ENCODE measurements at regions not wholly inside any gene's neighbourhood (a gene's known extent, or its start where the extent isn't known, plus 50 kb on each side); places are given as distances from the start of the nearest gene placed in this dataset.

- no peak for TF ChIP-seq CTCF (conservative IDR thresholded peaks at IDR 0.05; ENCODE audit: low read depth, low read length)
- no peak overlapping the region for H3K4me3 ChIP-seq (ENCODE audit: low read depth, low read length)
- DNase-seq (ENCODE audit: low read depth): peak; percentile 6
Observed at GRCh38 chr2:147137711-147138110, 707.1 kb upstream of the ACVR2A start.

GRCh38 chr2:147135376-147135775, 709.5 kb upstream of the ACVR2A start:
- no peak for DNase-seq (ENCODE audit: low read depth)
- no peak for TF ChIP-seq CTCF (conservative IDR thresholded peaks at IDR 0.05; ENCODE audit: low read depth, low read length)
- H3K4me3 ChIP-seq (ENCODE audit: low read depth, low read length): no peak overlapping the region

GRCh38 chr2:147133286-147133908, 711.4 kb upstream of the ACVR2A start:
- H3K4me3 ChIP-seq (ENCODE audit: low read depth, low read length): no peak overlapping the region
- no peak for DNase-seq (ENCODE audit: low read depth)
- TF ChIP-seq CTCF (conservative IDR thresholded peaks at IDR 0.05; ENCODE audit: low read depth, low read length): no peak

GRCh38 chr2:147125145-147125544, 719.7 kb upstream of the ACVR2A start:
- TF ChIP-seq CTCF (conservative IDR thresholded peaks at IDR 0.05; ENCODE audit: low read depth, low read length): no peak
- H3K4me3 ChIP-seq (ENCODE audit: low read depth, low read length): no peak overlapping the region
- DNase-seq (ENCODE audit: low read depth): no peak

GRCh38 chr2:147122944-147123343, 721.9 kb upstream of the ACVR2A start:
- no peak for TF ChIP-seq CTCF (conservative IDR thresholded peaks at IDR 0.05; ENCODE audit: low read depth, low read length)
- no peak overlapping the region for H3K4me3 ChIP-seq (ENCODE audit: low read depth, low read length)
- no peak for DNase-seq (ENCODE audit: low read depth)

- DNase-seq (ENCODE audit: low read depth): no peak
- no peak for TF ChIP-seq CTCF (conservative IDR thresholded peaks at IDR 0.05; ENCODE audit: low read depth, low read length)
- no peak overlapping the region for H3K4me3 ChIP-seq (ENCODE audit: low read depth, low read length)
Observed at GRCh38 chr2:147110962-147111361, 733.9 kb upstream of the ACVR2A start.

- no peak overlapping the region for H3K4me3 ChIP-seq (ENCODE audit: low read depth, low read length)
- TF ChIP-seq CTCF (conservative IDR thresholded peaks at IDR 0.05; ENCODE audit: low read depth, low read length): no peak
- DNase-seq (ENCODE audit: low read depth): peak; percentile 58
Observed at GRCh38 chr2:147110317-147110716, 734.5 kb upstream of the ACVR2A start.
